ENCODE measurements at regions not wholly inside any gene's neighbourhood (a gene's known extent, or its start where the extent isn't known, plus 50 kb on each side); places are given as distances from the start of the nearest gene placed in this dataset.

DNA sequence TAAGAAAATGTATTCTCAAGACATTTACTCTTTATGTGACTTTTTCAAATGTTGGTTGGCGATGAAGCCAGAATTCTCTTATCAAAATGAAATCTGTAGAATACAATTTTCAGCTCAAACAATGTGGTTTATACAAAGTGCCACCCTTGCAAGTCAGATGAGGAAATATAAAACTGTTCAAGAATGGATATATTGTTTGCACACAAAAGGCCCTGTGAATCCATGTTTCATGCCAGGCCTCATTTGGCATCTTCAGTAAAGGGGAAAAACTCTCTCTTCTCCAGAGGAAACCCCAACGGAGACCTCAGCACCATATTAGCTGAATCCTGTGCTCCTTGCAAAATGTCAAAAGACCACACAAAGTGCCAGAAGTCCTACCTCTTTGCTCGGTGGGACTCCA, 310.4 kb downstream of the RRAGC start:
- TF ChIP-seq, protein P1, sequence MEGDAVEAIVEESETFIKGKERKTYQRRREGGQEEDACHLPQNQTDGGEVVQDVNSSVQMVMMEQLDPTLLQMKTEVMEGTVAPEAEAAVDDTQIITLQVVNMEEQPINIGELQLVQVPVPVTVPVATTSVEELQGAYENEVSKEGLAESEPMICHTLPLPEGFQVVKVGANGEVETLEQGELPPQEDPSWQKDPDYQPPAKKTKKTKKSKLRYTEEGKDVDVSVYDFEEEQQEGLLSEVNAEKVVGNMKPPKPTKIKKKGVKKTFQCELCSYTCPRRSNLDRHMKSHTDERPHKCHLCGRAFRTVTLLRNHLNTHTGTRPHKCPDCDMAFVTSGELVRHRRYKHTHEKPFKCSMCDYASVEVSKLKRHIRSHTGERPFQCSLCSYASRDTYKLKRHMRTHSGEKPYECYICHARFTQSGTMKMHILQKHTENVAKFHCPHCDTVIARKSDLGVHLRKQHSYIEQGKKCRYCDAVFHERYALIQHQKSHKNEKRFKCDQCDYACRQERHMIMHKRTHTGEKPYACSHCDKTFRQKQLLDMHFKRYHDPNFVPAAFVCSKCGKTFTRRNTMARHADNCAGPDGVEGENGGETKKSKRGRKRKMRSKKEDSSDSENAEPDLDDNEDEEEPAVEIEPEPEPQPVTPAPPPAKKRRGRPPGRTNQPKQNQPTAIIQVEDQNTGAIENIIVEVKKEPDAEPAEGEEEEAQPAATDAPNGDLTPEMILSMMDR (IDR thresholded peaks at IDR 0.05; ENCODE audit: low read length): no peak
- TF ChIP-seq EZH2 (IDR thresholded peaks at IDR 0.05; ENCODE audit: borderline replicate concordance, low read length): no peak

Data from OCI-LY1 (cell line).